Right hindlimb (tissue), 1 donor: ENCODE measurements at regions not wholly inside any gene's neighbourhood (a gene's known extent, or its start where the extent isn't known, plus 50 kb on each side); places are given as distances from the start of the nearest gene placed in this dataset.
"Not testable (repeated sequence)": the region's sequence is repeated elsewhere in the genome, so short reads cannot be mapped to it uniquely, and the experiment has no call there.

ENCODE experiments used
- DNase-seq: peaks from one replicate; pipeline ENCODE4 v3.0.0-alpha.2; 2018

- no peak for DNase-seq
Observed at GRCh38 chr16:62391940-62392339, 355.7 kb upstream of the CDH8 start.

- DNase-seq, result no peak
Observed at GRCh38 chr16:62391134-62391533, 354.9 kb upstream of the CDH8 start.

GRCh38 chr16:62390214-62390613 is 354.0 kb upstream of the CDH8 start:
- no peak for DNase-seq

- no peak for DNase-seq
Observed at GRCh38 chr16:62386411-62386810, 350.2 kb upstream of the CDH8 start.

GRCh38 chr16:62383941-62384340 is 347.7 kb upstream of the CDH8 start:
- no peak for DNase-seq

GRCh38 chr16:62370445-62370844 is 334.2 kb upstream of the CDH8 start:
- DNase-seq, result no peak

- no peak for DNase-seq
Observed at GRCh38 chr16:62363501-62363900, 327.3 kb upstream of the CDH8 start.

GRCh38 chr16:62353355-62353754 is 317.1 kb upstream of the CDH8 start:
- DNase-seq, result no peak

- no peak for DNase-seq
Observed at GRCh38 chr16:62342216-62342615, 306.0 kb upstream of the CDH8 start.

- no peak for DNase-seq
Observed at GRCh38 chr16:62335356-62335755, 299.1 kb upstream of the CDH8 start.

GRCh38 chr16:62321606-62322005 is 285.4 kb upstream of the CDH8 start:
- no peak for DNase-seq

GRCh38 chr16:62298600-62298999 is 262.4 kb upstream of the CDH8 start:
- DNase-seq, result no peak

GRCh38 chr16:62294213-62294972 is 258.2 kb upstream of the CDH8 start:
- DNase-seq, result no peak

- no peak for DNase-seq
Observed at GRCh38 chr16:62288990-62289629, 252.9 kb upstream of the CDH8 start.

- DNase-seq, result no peak
Observed at GRCh38 chr16:62280506-62280905, 244.3 kb upstream of the CDH8 start.

GRCh38 chr16:62277942-62278341 is 241.7 kb upstream of the CDH8 start:
- no peak for DNase-seq

- DNase-seq, result no peak
Observed at GRCh38 chr16:62276637-62277036, 240.4 kb upstream of the CDH8 start.

- DNase-seq, result no peak
Observed at GRCh38 chr16:62272035-62272434, 235.8 kb upstream of the CDH8 start.

GRCh38 chr16:62261760-62262159 is 225.5 kb upstream of the CDH8 start:
- DNase-seq, result no peak

- DNase-seq, result not testable (repeated sequence)
Observed at GRCh38 chr16:62258931-62259435, 222.7 kb upstream of the CDH8 start.

GRCh38 chr16:62256406-62256805 is 220.2 kb upstream of the CDH8 start:
- DNase-seq, result no peak

GRCh38 chr16:62254847-62255246 is 218.6 kb upstream of the CDH8 start:
- DNase-seq, result no peak

GRCh38 chr16:62254372-62254771 is 218.1 kb upstream of the CDH8 start:
- DNase-seq, result no peak

GRCh38 chr16:62253966-62254365 is 217.7 kb upstream of the CDH8 start:
- no peak for DNase-seq

GRCh38 chr16:62249069-62249468 is 212.8 kb upstream of the CDH8 start:
- no peak for DNase-seq
